Globus pallidus (tissue), 1 donor: ENCODE measurements at regions not wholly inside any gene's neighbourhood (a gene's known extent, or its start where the extent isn't known, plus 50 kb on each side); places are given as distances from the start of the nearest gene placed in this dataset.

Experiments
- DNase-seq: peaks from one replicate; pipeline ENCODE4 v3.0.0-alpha.2; 2015; ENCODE audit warnings: low spot score

GRCh38 chr5:168159425-168159824 lies 132.0 kb upstream of the WWC1 start:
- DNase-seq = no peak

GRCh38 chr5:168162464-168162863 lies 129.0 kb upstream of the WWC1 start:
- DNase-seq = no peak

- no peak for DNase-seq
Measured at GRCh38 chr5:168163966-168164365, 127.5 kb upstream of the WWC1 start.

GRCh38 chr5:168165221-168165914 lies 126.1 kb upstream of the WWC1 start:
- DNase-seq = peak; percentile 46

- DNase-seq = no peak
Measured at GRCh38 chr5:168165977-168166376, 125.5 kb upstream of the WWC1 start.

GRCh38 chr5:168167338-168167737 lies 124.1 kb upstream of the WWC1 start:
- DNase-seq = no peak

- DNase-seq = no peak
Measured at GRCh38 chr5:168168978-168169698, 122.3 kb upstream of the WWC1 start.

- DNase-seq = no peak
Measured at GRCh38 chr5:168169791-168170190, 121.7 kb upstream of the WWC1 start.

GRCh38 chr5:168171901-168172759 lies 119.3 kb upstream of the WWC1 start:
- DNase-seq = no peak

- DNase-seq = no peak
Measured at GRCh38 chr5:168172760-168173223, 118.7 kb upstream of the WWC1 start.

GRCh38 chr5:168174376-168174775 lies 117.1 kb upstream of the WWC1 start:
- DNase-seq = no peak

- no peak for DNase-seq
Measured at GRCh38 chr5:168176251-168176650, 115.2 kb upstream of the WWC1 start.

GRCh38 chr5:168176941-168177340 lies 114.5 kb upstream of the WWC1 start:
- DNase-seq = no peak

GRCh38 chr5:168177831-168178450 lies 113.5 kb upstream of the WWC1 start:
- no peak for DNase-seq

- DNase-seq = no peak
Measured at GRCh38 chr5:168179192-168179593, 112.3 kb upstream of the WWC1 start.

- DNase-seq = no peak
Measured at GRCh38 chr5:168182269-168182668, 109.2 kb upstream of the WWC1 start.

GRCh38 chr5:168184103-168184502 lies 107.3 kb upstream of the WWC1 start:
- no peak for DNase-seq

GRCh38 chr5:168186289-168187074 lies 105.0 kb upstream of the WWC1 start:
- no peak for DNase-seq

GRCh38 chr5:168187614-168188013 lies 103.8 kb upstream of the WWC1 start:
- no peak for DNase-seq

- no peak for DNase-seq
Measured at GRCh38 chr5:168188182-168188581, 103.3 kb upstream of the WWC1 start.

- no peak for DNase-seq
Measured at GRCh38 chr5:168192120-168192519, 99.3 kb upstream of the WWC1 start.
